Uterus (tissue), 2 donors: ENCODE measurements at regions not wholly inside any gene's neighbourhood (a gene's known extent, or its start where the extent isn't known, plus 50 kb on each side); places are given as distances from the start of the nearest gene placed in this dataset.

Experiments used
- CTCF ChIP-seq, 4 experiments: fragments of 200-600 bp in 2 of 4; fragments of 450-650 bp in 2 of 4; sonication (generic) in 2 of 4; IDR thresholded peaks; one replicate each; pipeline ENCODE4 v1.5.1; 2016 to 2019; ENCODE audit warnings: antibody characterized with exemption in 4 of 4, mild to moderate bottlenecking in 2 of 4, moderate library complexity in 1 of 4
- POLR2A ChIP-seq, 2 donors: fragments of 450-650 bp; IDR thresholded peaks; one replicate each; pipeline ENCODE4 v1.6.1; 2016; ENCODE audit warnings: antibody characterized with exemption in 2 of 2, mild to moderate bottlenecking in 1 of 2, moderate library complexity in 1 of 2

GRCh38 chr13:37365496-37365895 lies 233.1 kb downstream of the POSTN start:
- no peak for TF ChIP-seq POLR2A (IDR thresholded peaks at IDR 0.05)
- no peak for TF ChIP-seq CTCF (IDR thresholded peaks at IDR 0.05)
